HL-60/S4 treated with phorbol 12-myristate 13-acetate at 8.2 ng/mL for 4 days and 3 days (cell line): ENCODE measurements at regions not wholly inside any gene's neighbourhood (a gene's known extent, or its start where the extent isn't known, plus 50 kb on each side); places are given as distances from the start of the nearest gene placed in this dataset.

Experiments used
- in situ Hi-C: fragments of 300-500 bp; cut with MboI; formaldehyde crosslinking; loops from 2 replicates; pipeline ENCODE4 v1.15.0; 2022; ENCODE audit warnings: low sequenced_read_pairs

DNA sequence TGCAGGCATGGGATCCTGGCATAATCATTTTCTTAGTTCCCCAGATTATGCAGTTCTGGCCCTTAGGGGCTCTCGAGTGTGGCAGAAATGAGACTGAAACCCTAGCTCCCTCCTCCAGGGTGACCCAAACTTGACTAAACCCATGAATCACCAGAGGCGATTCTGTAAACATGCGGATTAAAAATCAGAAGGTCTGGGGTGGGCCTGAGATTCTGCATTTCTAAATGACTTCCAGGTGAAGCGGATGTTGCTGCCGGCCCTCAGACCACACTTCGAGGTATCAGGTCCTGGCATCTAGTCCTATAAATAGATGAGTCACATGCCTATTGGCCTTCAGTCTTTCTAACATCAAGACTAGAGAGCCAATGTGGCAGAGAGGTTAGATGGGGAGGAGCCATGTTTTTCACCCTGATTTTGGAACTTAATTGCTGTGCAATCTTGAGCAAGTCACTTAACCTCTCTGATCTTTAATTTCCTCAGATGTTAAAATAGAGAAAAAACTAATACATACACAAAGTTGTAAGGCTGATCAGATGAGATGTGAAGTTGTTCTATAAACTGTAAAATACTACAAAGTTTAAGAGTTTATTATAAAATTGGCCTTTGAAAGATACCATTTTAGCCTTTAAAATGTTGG, 431.2 kb downstream of the FOXO1 start:
- in situ Hi-C loops, result no loop called here

DNA sequence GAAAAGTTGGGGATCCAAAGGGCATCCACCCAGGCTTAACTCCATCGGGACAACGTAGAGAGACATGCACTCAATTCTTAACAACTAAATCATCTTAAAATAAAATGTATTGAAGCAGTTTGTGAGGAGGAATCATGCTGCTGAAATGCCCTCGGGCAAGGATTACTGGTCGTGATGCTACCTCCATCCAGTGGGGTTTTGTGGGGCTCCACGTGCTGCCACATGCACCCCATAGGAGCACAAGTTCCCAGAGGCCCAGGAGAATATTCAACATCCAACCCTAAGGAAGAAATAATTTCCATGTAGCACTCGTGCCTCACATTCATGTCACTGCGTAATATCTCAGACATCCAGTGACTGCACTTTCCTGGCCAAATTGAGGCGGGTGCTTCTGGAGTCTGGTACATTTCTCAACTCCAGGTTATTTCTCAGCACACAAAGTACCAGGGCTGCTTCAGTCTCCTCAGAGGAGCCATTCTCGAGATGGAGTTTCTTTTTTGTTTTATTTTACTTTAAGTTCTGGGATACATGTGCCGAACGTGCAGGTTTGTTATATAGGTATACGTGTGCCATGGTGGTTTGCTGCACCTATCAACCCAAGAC, 429.8 kb downstream of the FOXO1 start:
- in situ Hi-C loops, result no loop called here

DNA sequence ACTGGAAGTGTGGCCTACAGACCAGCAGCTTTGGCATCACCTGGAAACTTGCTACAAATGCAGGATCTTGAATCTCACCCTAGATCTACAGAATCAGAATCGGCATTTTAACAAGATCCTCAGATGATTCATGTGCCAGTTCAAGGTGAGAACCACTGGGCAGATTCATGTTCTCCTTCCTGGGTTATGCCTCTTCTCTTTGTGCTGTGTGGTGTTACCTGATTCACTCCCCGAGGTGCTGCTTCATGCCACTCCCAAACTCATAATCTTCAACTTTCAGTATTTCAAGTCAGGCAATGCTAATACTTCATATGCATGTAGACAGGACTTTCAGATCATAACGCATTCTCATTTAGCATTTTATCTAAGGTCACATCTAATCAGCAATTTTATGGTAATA, 427.7 kb downstream of the FOXO1 start:
- in situ Hi-C loops, result no loop called here

- in situ Hi-C loops, result no loop called here
Measured at GRCh38 chr13:40240293-40240692, 426.1 kb downstream of the FOXO1 start.

DNA sequence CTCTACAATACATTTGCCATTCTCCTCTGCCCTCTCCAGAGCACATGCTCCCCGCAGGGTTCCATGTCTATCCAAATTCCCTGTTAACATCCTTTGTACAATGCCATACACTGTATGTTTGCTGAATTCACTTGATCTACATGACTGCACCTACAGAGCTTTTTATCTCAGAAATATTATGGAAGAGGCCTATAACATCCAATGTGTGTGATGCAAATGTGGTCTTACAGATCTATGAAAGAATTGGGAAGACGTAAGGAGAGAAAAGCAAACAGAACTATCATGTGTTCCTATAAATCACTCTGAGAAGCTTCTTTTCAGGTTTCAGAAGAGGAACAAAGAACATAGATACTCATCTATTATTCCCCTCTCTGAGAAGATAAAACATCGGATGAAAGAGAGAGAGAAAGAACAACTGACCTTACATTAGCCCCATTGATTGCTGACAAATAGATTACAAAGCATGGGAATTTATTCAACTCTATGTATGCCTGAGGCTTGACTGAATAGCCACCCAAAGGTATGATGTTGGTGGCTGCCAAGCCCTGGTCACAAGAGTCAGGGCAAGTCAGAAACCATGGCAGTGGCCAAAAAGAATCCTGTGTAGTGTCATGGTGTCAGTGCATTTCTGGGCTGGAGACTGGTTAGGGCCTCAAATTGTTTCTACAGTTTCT, 425.2 kb downstream of the FOXO1 start:
- in situ Hi-C loops, result no loop called here

DNA sequence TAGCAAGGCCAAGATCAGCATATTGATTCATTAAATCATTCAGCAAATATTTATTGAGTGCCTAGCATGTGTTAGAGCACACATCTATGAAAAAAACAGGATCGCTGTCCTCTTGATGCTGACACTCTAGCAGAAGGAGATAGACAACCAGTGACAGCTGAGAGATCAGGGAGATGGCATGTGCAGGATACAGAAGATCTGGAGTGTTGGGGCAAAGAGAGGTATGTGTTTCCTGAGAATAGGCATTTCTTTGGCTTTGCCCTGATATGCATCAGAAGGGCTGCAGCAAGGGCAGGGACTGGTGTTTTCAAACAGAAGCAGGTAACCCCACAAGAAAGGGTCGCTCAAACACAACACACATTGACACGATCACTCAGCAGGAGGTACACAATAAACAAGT, 423.4 kb downstream of the FOXO1 start:
- in situ Hi-C loops, result no loop called here

GRCh38 chr13:40243982-40244381, 422.5 kb downstream of the FOXO1 start:
- in situ Hi-C loops, result no loop called here

- in situ Hi-C loops, result no loop called here
Measured at GRCh38 chr13:40245567-40245966, 420.9 kb downstream of the FOXO1 start.

DNA sequence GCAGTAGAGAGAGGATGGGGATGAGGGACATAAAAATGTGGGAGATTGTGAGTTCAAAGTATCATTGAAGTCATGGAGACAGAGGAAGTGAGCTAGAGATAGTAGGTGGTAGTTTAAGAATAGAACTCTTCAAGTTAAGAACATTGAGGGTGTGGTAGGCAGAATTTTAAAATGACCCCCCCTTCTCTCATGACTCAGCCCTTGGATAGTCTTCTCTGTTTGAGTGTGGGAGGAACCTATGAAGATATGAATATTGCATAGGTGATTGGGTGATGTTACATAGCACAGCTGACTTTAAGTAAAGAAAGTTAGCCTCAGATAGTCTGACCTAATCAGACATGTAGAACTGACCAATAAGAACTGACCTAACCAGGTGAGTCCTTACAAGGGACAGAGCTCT, 418.6 kb downstream of the FOXO1 start:
- in situ Hi-C loops, result no loop called here

DNA sequence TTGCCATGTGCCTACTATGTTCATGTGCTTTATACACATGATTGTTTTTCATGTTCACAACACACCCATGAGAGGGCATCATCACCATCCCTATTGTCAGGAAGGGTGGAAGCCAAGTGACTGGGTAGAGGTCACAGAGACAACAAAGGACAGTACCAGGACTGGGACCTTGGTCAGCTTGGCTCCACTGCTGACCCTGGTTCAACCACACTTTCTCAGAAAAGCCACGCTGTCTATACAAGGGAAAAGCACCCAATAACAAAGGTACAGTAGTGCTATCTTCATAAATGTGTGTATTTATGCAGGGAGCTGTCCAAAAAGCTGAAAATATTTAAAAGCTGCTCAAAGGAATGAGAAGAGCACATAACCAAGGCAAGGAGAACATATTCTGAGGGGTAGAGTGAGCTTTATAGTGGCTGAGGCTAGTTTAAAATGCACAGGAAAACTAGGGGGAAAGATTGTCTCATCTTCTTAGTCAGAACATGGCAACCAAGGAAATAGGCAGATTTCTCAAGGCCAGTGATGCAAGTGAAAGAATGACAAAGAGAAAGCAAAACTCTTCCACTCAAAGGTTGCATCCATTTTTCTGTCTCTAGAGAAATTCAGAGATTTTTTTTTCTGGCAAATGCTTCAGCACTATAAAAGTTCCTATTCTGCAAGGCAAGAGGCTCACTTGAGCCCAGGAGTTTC, 415.0 kb downstream of the FOXO1 start:
- in situ Hi-C loops, result no loop called here

DNA sequence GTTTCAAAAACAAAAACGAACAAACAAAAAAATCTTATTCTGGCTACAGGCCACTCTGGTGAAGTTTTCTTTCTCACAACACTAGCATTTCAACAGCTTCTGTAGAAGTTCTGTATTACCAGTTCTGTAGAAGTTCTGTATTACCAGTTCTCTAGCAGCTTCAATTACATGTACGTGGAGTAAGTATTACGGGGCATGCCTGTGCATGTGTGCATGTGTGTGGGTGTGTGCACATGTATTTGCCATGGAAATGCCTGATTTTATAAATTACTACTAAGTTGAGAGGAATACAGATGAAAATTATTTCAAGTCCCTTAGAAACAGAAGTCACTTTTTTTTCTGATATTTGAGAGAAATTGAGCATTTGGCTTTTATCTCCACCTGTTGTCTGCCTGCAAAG, 414.2 kb downstream of the FOXO1 start:
- in situ Hi-C loops, result no loop called here

GRCh38 chr13:40252676-40253075, 413.8 kb downstream of the FOXO1 start:
- in situ Hi-C loops, result no loop called here

DNA sequence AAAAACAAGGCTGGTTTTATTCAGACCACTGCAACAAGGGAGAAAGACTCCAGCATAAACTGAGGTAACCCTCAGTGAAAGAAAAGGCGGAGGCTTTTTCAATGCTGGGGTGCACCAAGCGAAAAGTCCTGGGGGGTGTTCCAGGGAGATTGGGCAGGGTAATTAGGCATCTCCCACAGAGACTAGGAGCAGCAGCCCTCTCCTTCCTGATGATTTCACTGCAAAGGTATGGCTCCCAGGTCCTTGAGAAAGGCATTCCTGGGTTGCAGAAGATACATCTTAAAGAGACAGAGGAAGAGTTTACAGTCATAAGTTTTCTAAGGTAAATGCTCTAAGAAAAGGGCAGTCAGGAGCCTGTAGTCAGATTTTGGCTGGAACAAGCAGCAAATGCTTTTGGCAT, 412.0 kb downstream of the FOXO1 start:
- in situ Hi-C loops, result no loop called here

DNA sequence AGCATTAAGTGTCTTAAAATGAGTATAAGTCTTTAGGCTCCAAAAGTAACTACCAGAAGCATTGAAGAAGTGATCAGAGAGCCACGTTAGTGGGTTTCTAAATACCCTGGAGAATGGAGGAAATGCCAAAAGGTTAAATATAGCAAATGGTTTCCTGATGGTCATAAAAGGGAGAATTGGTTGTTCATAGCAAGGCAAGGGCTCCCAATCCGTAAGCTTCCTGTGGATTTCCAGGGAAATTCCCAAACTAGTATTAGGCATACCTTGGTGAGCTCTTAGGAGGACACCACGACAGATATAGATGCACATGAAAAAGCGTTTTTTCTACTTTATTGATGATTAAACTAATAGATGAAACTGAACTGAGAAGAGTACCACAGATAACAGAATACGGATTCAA, 410.9 kb downstream of the FOXO1 start:
- in situ Hi-C loops, result no loop called here

DNA sequence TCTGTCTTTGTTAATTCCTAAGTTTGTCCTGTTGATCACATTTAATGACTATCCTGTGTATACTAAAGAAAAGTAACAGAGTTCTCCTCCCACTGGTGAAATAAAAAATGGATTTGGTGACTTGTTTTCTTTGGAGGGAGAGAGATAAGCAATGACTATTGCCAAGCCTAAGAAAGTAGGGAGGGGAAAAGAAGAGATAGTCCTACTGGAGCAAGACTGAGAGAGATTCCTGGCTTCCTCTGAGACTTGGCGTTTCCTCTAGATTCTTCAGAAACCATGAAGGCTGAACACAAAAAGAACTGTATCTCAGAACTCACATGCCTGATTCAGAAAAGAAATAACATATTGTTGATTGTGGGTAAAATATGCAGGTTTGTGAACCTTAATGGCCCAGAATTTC, 406.5 kb downstream of the FOXO1 start:
- in situ Hi-C loops, result no loop called here

DNA sequence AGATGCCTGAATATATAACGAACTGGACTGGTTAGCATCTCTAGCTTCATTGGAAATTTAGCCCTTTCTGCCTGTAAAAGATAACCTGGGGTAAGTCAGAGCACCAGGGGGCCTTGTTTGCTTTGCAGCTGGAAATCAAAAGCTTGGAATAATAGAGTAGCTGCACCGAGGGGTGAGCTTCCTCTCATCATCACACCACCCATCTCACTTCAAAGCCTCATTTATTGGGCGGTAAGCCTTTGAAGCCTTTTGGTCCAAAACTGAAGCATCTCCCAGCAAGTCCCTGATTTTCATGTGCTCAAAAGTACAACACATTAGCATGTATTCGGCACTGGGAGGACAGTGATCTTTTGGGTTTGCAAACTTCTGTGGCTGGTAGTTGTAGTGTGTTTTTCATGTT, 405.1 kb downstream of the FOXO1 start:
- in situ Hi-C loops, result no loop called here

DNA sequence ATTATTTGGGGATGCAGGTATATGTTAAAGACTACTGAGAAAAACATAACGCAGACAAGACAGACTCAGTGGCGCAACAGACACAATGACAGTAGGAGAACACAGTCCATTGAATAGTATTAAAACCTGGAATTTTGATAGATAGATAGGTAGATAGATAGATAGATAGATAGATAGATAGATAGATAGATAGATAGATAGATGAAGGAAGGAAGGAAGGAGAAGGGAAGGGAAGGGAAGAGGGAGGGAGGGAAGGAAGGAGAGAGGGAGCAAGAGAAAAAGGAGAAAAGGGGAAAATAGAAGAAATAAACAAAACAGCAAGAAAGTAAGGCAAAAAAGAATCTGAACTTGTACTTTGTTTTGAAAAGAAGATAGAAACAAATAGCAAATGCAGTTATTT, 404.5 kb downstream of the FOXO1 start:
- in situ Hi-C loops, result no loop called here

GRCh38 chr13:40269086-40269485, 397.4 kb downstream of the FOXO1 start:
- in situ Hi-C loops, result no loop called here

DNA sequence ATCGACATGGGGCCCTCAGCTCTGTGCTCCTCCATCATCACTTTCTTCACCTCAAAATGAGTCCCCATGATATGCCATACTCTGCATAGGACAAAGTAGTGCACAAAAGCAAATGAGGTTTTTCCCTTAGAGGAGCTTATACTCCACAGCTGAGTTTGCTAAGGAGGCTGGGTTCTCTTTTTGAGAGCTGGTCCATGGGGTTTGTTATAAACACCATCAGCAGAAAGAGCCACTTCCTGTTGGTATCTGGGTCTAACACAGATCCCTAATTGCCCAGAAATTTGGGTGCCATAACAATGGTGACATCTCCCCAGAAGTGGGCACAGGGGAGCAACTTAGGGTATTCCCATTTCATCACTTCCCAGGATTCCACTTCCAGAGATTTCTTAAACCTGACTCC, 395.7 kb downstream of the FOXO1 start:
- in situ Hi-C loops, result no loop called here

DNA sequence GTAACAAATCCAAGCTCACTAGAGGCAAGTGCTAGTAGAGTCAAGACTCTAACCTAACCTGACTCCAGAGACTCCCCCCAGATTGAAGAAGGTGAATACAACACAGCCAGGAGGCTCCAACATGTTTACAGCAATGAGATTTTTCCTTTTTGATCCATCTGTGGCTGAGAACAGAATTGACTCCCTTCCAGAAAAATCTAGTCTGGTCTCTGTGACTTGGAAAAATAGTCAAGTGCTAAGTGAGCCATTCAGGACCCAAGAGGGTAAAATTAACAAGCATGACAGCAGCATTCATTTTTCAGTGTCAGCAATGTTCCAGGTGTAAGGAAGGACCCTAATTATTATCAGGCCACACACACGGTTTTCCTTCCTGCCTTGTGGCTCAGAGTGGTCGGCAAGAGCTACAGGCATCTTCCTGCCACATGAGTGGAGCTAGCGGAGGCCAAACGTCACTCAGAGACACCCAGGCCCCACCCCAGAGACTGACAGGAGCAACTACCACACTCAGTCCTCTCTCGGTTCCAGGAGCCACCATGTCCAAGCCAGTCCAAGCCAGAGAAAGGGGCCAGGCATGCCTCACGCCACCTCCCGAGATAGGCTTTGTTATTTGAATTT, 395.1 kb downstream of the FOXO1 start:
- in situ Hi-C loops, result no loop called here

DNA sequence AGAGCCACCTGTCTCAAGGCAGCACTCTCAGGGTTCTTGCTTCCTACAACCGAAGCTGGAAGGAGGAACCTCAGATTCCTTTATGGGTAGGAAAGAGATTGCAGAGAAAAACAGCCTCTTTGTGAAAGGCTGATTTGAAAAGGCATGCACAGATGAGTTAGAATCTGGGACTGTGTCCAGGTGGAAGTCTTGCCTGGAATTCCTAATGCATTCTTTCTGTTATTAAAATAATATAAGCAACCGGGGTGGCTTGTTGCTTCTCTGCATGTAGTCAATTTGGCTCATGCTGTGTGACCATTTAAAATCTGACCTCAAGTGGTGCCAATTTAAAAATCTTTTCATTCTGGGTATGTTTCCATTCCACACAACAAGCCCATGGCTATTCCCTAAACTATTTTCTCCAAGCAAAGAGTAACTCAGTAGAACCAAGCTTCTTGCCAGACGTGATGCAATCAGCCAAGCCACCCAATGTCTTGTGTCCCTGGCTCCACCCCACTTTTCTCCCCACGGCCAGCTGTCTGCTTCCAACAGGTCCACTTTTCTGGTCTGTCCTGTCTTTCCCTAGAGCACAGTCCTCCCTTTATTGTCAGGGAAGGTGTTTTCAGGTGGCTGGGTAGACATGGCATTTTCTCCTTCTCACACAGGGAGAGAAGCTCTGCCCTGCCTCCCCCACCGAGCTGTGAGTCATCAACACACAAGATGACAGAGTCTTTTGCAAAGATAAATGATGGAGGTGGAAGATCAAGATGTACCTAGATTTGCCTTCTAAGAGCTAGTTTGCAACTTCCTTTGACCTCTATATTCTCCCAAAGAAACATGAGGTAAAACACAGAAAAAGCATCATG, 394.3 kb downstream of the FOXO1 start:
- in situ Hi-C loops, result no loop called here
